ENCODE measurements at regions not wholly inside any gene's neighbourhood (a gene's known extent, or its start where the extent isn't known, plus 50 kb on each side); places are given as distances from the start of the nearest gene placed in this dataset.

- Histone ChIP-seq H3K36me3 (ENCODE audit: control insufficient read depth in 2 of 3, insufficient read depth in 3 of 3, low read length in 3 of 3) (no peaks in the 10 kb centered on the region), H3K27me3 (ENCODE audit: control insufficient read depth in 2 of 2, insufficient read depth in 2 of 2, low read length in 2 of 2) (no peaks in the 10 kb centered on the region), H3K27ac (ENCODE audit: low read depth, low read length) (no peak overlapping the region), H3K4me3 (ENCODE audit: low read length) (no peak overlapping the region), H3K4me1 (ENCODE audit: control insufficient read depth in 2 of 2, insufficient read depth in 2 of 2, low read length in 2 of 2) (no peaks in the 10 kb centered on the region), H3K9me3 (ENCODE audit: control insufficient read depth in 2 of 3, low read length in 3 of 3) (peaks cover 0 to 11% (median 0%) of the 10 kb centered on the region in 3 experiments)
- Mint-ChIP-seq H3K27me3 (no peaks in the 10 kb centered on the region), H3K4me3 (no peak overlapping the region), H3K36me3 (peaks cover 0 to under 1% (median 0%) of the 10 kb centered on the region in 5 donors), H3K4me1 (no peaks in the 10 kb centered on the region), H3K27ac (no peak overlapping the region), H3K9me3 (peaks cover 0 to 20% (median 7%) of the 10 kb centered on the region in 11 donors)
- intact Hi-C loops (cut with micrococcal nuclease), result no loop called here
- ChIA-PET CTCF (interaction anchor here (0.5 kb wide), 1 partner anchor 200 kb away, joined by 3 read pairs; no protein-coding TSS in a partner anchor), POLR2A (no interaction called here)
- ATAC-seq (no peak), DNase-seq (no peak)
Observed at GRCh38 chr2:81328968-81329367, 1024.4 kb upstream of the LRRTM1 start.

- H3K9me3 ChIP-seq (ENCODE audit: control insufficient read depth in 2 of 3, low read length in 3 of 3), result peaks cover 0 to 16% (median 0%) of the 10 kb centered on the region in 3 experiments
- intact Hi-C loops (cut with micrococcal nuclease), result no loop called here
- no peak for ATAC-seq
- Mint-ChIP-seq H3K9me3 (peaks cover 2 to 30% (median 11%) of the 10 kb centered on the region in 11 donors), H3K27ac (no peak overlapping the region), H3K4me1 (no peaks in the 10 kb centered on the region), H3K27me3 (no peaks in the 10 kb centered on the region), H3K4me3 (no peak overlapping the region), H3K36me3 (peaks cover 0 to 5% (median 0%) of the 10 kb centered on the region in 5 donors)
- H3K4me3 ChIP-seq (ENCODE audit: low read length), result no peak overlapping the region
- no peaks in the 10 kb centered on the region for H3K27me3 ChIP-seq (ENCODE audit: control insufficient read depth in 2 of 2, insufficient read depth in 2 of 2, low read length in 2 of 2)
- H3K36me3 ChIP-seq (ENCODE audit: control insufficient read depth in 2 of 3, insufficient read depth in 3 of 3, low read length in 3 of 3), result no peaks in the 10 kb centered on the region
- no peak for DNase-seq
- ChIA-PET CTCF (no interaction called here), POLR2A (no interaction called here)
- H3K4me1 ChIP-seq (ENCODE audit: control insufficient read depth in 2 of 2, insufficient read depth in 2 of 2, low read length in 2 of 2), result no peaks in the 10 kb centered on the region
- H3K27ac ChIP-seq (ENCODE audit: low read depth, low read length), result no peak overlapping the region
Observed at GRCh38 chr2:81327911-81328310, 1023.4 kb upstream of the LRRTM1 start.

GRCh38 chr2:81324046-81324445 lies 1019.5 kb upstream of the LRRTM1 start:
- H3K4me3 ChIP-seq (ENCODE audit: low read length), result no peak overlapping the region
- no peaks in the 10 kb centered on the region for H3K27me3 Mint-ChIP-seq
- H3K4me3 Mint-ChIP-seq, result no peak overlapping the region
- ATAC-seq, result peak; percentile 14
- H3K27ac ChIP-seq (ENCODE audit: low read depth, low read length), result no peak overlapping the region
- no peaks in the 10 kb centered on the region for H3K4me1 ChIP-seq (ENCODE audit: control insufficient read depth in 2 of 2, insufficient read depth in 2 of 2, low read length in 2 of 2)
- ChIA-PET CTCF (no interaction called here), POLR2A (no interaction called here)
- no peak overlapping the region for H3K27ac Mint-ChIP-seq
- peaks cover 0 to 16% (median 0%) of the 10 kb centered on the region in 3 experiments for H3K9me3 ChIP-seq (ENCODE audit: control insufficient read depth in 2 of 3, low read length in 3 of 3)
- intact Hi-C loops (cut with micrococcal nuclease), result no loop called here
- no peaks in the 10 kb centered on the region for H3K36me3 ChIP-seq (ENCODE audit: control insufficient read depth in 2 of 3, insufficient read depth in 3 of 3, low read length in 3 of 3)
- no peaks in the 10 kb centered on the region for H3K4me1 Mint-ChIP-seq
- peaks cover 0 to 5% (median 0%) of the 10 kb centered on the region in 5 donors for H3K36me3 Mint-ChIP-seq
- H3K9me3 Mint-ChIP-seq, result peaks cover 2 to 43% (median 15%) of the 10 kb centered on the region in 11 donors
- no peaks in the 10 kb centered on the region for H3K27me3 ChIP-seq (ENCODE audit: control insufficient read depth in 2 of 2, insufficient read depth in 2 of 2, low read length in 2 of 2)
- no peak for DNase-seq

- H3K9me3 ChIP-seq (ENCODE audit: control insufficient read depth in 2 of 3, low read length in 3 of 3), result peaks cover 0 to 3% (median 0%) of the 10 kb centered on the region in 3 experiments
- intact Hi-C loops (cut with micrococcal nuclease), result no loop called here
- Mint-ChIP-seq H3K4me3 (no peak overlapping the region), H3K4me1 (no peaks in the 10 kb centered on the region), H3K36me3 (no peaks in the 10 kb centered on the region), H3K27ac (no peak overlapping the region), H3K27me3 (no peaks in the 10 kb centered on the region), H3K9me3 (peaks cover 0 to 39% (median 8%) of the 10 kb centered on the region in 11 donors)
- no peaks in the 10 kb centered on the region for H3K36me3 ChIP-seq (ENCODE audit: control insufficient read depth in 2 of 3, insufficient read depth in 3 of 3, low read length in 3 of 3)
- no peak overlapping the region for H3K4me3 ChIP-seq (ENCODE audit: low read length)
- ATAC-seq, result no peak
- DNase-seq, result no peak
- CTCF ChIA-PET, result no interaction called here
- H3K27me3 ChIP-seq (ENCODE audit: control insufficient read depth in 2 of 2, insufficient read depth in 2 of 2, low read length in 2 of 2), result no peaks in the 10 kb centered on the region
- H3K27ac ChIP-seq (ENCODE audit: low read depth, low read length), result no peak overlapping the region
- no peaks in the 10 kb centered on the region for H3K4me1 ChIP-seq (ENCODE audit: control insufficient read depth in 2 of 2, insufficient read depth in 2 of 2, low read length in 2 of 2)
- POLR2A ChIA-PET, result no interaction called here
Observed at GRCh38 chr2:81304154-81304830, 999.7 kb upstream of the LRRTM1 start.

GRCh38 chr2:81303321-81303720 lies 998.8 kb upstream of the LRRTM1 start:
- Histone ChIP-seq H3K4me3 (ENCODE audit: low read length) (no peak overlapping the region), H3K4me1 (ENCODE audit: control insufficient read depth in 2 of 2, insufficient read depth in 2 of 2, low read length in 2 of 2) (no peaks in the 10 kb centered on the region), H3K27me3 (ENCODE audit: control insufficient read depth in 2 of 2, insufficient read depth in 2 of 2, low read length in 2 of 2) (no peaks in the 10 kb centered on the region), H3K36me3 (ENCODE audit: control insufficient read depth in 2 of 3, insufficient read depth in 3 of 3, low read length in 3 of 3) (no peaks in the 10 kb centered on the region), H3K27ac (ENCODE audit: low read depth, low read length) (no peak overlapping the region), H3K9me3 (ENCODE audit: control insufficient read depth in 2 of 3, low read length in 3 of 3) (peaks cover 0 to 3% (median 0%) of the 10 kb centered on the region in 3 experiments)
- intact Hi-C loops (cut with micrococcal nuclease), result no loop called here
- Mint-ChIP-seq H3K36me3 (no peaks in the 10 kb centered on the region), H3K4me3 (no peak overlapping the region), H3K4me1 (no peaks in the 10 kb centered on the region), H3K27me3 (no peaks in the 10 kb centered on the region), H3K27ac (no peak overlapping the region), H3K9me3 (peaks cover 0 to 42% (median 7%) of the 10 kb centered on the region in 11 donors)
- no peak for ATAC-seq
- POLR2A ChIA-PET, result no interaction called here
- no peak for DNase-seq
- CTCF ChIA-PET, result no interaction called here

- Mint-ChIP-seq H3K4me1 (no peaks in the 10 kb centered on the region), H3K27me3 (no peaks in the 10 kb centered on the region), H3K27ac (no peak overlapping the region), H3K4me3 (no peak overlapping the region), H3K36me3 (no peaks in the 10 kb centered on the region), H3K9me3 (peaks cover 0 to 38% (median 7%) of the 10 kb centered on the region in 11 donors)
- H3K27me3 ChIP-seq (ENCODE audit: control insufficient read depth in 2 of 2, insufficient read depth in 2 of 2, low read length in 2 of 2), result no peaks in the 10 kb centered on the region
- H3K36me3 ChIP-seq (ENCODE audit: control insufficient read depth in 2 of 3, insufficient read depth in 3 of 3, low read length in 3 of 3), result no peaks in the 10 kb centered on the region
- H3K4me1 ChIP-seq (ENCODE audit: control insufficient read depth in 2 of 2, insufficient read depth in 2 of 2, low read length in 2 of 2), result no peaks in the 10 kb centered on the region
- no peak overlapping the region for H3K4me3 ChIP-seq (ENCODE audit: low read length)
- intact Hi-C loops (cut with micrococcal nuclease), result no loop called here
- H3K9me3 ChIP-seq (ENCODE audit: control insufficient read depth in 2 of 3, low read length in 3 of 3), result peaks cover 0 to 3% (median 0%) of the 10 kb centered on the region in 3 experiments
- ChIA-PET CTCF (no interaction called here), POLR2A (no interaction called here)
- H3K27ac ChIP-seq (ENCODE audit: low read depth, low read length), result no peak overlapping the region
- DNase-seq (no peak), ATAC-seq (no peak)
Observed at GRCh38 chr2:81299841-81300240, 995.3 kb upstream of the LRRTM1 start.

- Mint-ChIP-seq H3K9me3 (peaks cover 0 to 22% (median 10%) of the 10 kb centered on the region in 11 donors), H3K27ac (no peak overlapping the region), H3K27me3 (no peaks in the 10 kb centered on the region), H3K4me3 (no peak overlapping the region), H3K36me3 (no peaks in the 10 kb centered on the region), H3K4me1 (no peaks in the 10 kb centered on the region)
- Histone ChIP-seq H3K4me3 (ENCODE audit: low read length) (no peak overlapping the region), H3K36me3 (ENCODE audit: control insufficient read depth in 2 of 3, insufficient read depth in 3 of 3, low read length in 3 of 3) (no peaks in the 10 kb centered on the region), H3K27ac (ENCODE audit: low read depth, low read length) (no peak overlapping the region), H3K27me3 (ENCODE audit: control insufficient read depth in 2 of 2, insufficient read depth in 2 of 2, low read length in 2 of 2) (no peaks in the 10 kb centered on the region), H3K9me3 (ENCODE audit: control insufficient read depth in 2 of 3, low read length in 3 of 3) (no peaks in the 10 kb centered on the region), H3K4me1 (ENCODE audit: control insufficient read depth in 2 of 2, insufficient read depth in 2 of 2, low read length in 2 of 2) (no peaks in the 10 kb centered on the region)
- ChIA-PET CTCF (no interaction called here), POLR2A (no interaction called here)
- DNase-seq (no peak), ATAC-seq (no peak)
- intact Hi-C loops (cut with micrococcal nuclease), result no loop called here
Observed at GRCh38 chr2:81290846-81291245, 986.3 kb upstream of the LRRTM1 start.
